HG03354 (cell line): ENCODE measurements at regions not wholly inside any gene's neighbourhood (a gene's known extent, or its start where the extent isn't known, plus 50 kb on each side); places are given as distances from the start of the nearest gene placed in this dataset.

Source experiments
- ATAC-seq: cut with Tn5 transposase; IDR thresholded peaks from one replicate; pipeline ENCODE4 v1.9.1; 2021; ENCODE audit warnings: mild to moderate bottlenecking; ENCODE audit not compliant: unreplicated experiment, poor library complexity, severe bottlenecking

GRCh38 chr5:93819668-93820067 lies 78.3 kb upstream of the POU5F2 start:
- ATAC-seq = no peak

- no peak for ATAC-seq
Observed at GRCh38 chr5:93810780-93811179, 69.4 kb upstream of the POU5F2 start.

- no peak for ATAC-seq
Observed at GRCh38 chr5:93809430-93809829, 68.0 kb upstream of the POU5F2 start.

GRCh38 chr5:93807846-93808245 lies 66.4 kb upstream of the POU5F2 start:
- ATAC-seq = no peak

GRCh38 chr5:93805616-93806379 lies 64.4 kb upstream of the POU5F2 start:
- ATAC-seq = no peak

- peak; percentile 78 for ATAC-seq
Observed at GRCh38 chr5:93800988-93801811, 59.8 kb upstream of the POU5F2 start.

GRCh38 chr5:93794954-93795353 lies 53.6 kb upstream of the POU5F2 start:
- no peak for ATAC-seq

- ATAC-seq = no peak
Observed at GRCh38 chr5:93793159-93793781, 51.9 kb upstream of the POU5F2 start.

GRCh38 chr5:93791518-93791972 lies 50.1 kb upstream of the POU5F2 start:
- no peak for ATAC-seq
